ENCODE measurements at regions not wholly inside any gene's neighbourhood (a gene's known extent, or its start where the extent isn't known, plus 50 kb on each side); places are given as distances from the start of the nearest gene placed in this dataset.

DNA sequence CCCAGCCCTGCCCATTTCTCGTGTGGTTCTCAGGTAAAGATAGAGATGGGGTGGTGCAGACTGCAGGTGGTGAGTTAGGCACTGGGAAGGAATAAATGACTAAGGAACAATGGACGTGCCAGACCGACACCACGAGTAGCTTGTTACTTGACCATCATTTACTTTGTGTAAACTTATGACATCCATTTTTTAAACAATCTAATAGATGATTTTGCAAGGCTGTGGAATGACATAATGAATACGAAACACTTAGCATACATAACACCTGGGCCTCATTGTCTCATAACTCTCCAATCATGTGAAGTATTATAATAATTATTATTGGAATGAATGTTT, 137.3 kb upstream of the CPEB2 start:
- DNase-seq = no peak

DNA sequence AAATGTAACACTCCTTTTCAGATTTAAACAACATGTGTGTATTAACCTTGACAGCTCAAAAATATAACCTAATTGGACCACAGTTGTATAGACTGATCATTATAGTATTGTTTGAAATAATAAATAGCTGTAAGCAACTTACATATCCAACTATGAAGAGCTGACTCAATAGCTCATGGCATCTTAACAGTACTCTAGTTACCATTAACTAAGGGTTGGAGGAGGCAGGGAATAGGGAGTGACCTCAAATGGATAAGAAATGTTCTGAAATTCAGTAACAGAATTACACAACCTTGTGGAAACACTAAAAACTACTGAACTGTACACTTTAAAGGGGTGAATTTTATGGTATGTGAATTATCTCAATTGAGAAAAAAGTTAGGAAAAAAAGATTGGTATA, 136.5 kb upstream of the CPEB2 start:
- DNase-seq = no peak

DNA sequence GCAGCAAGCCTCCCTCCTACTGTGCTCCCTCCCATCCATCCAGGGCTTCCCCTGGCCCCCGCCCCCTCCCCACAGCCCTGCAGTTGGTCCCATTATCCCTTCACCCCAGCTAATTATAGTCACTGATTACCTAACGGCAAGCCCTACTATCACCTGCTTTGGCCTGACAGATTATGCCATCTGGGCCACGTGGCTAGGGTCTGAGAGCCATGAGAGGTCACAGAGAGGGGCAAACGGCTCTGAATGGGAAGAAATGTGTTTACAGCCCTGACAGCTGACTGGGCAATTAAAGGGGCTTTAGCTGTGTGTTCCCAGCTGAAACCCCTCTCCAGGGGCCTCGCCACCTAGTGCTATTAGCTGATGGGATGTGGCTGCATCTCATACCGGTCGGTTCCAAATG, 134.4 kb upstream of the CPEB2 start:
- no peak for DNase-seq

GRCh38 chr4:14868426-14869395, 133.6 kb upstream of the CPEB2 start:
- no peak for DNase-seq

GRCh38 chr4:14871676-14872430, 130.4 kb upstream of the CPEB2 start:
- peak; percentile 14 for DNase-seq

DNA sequence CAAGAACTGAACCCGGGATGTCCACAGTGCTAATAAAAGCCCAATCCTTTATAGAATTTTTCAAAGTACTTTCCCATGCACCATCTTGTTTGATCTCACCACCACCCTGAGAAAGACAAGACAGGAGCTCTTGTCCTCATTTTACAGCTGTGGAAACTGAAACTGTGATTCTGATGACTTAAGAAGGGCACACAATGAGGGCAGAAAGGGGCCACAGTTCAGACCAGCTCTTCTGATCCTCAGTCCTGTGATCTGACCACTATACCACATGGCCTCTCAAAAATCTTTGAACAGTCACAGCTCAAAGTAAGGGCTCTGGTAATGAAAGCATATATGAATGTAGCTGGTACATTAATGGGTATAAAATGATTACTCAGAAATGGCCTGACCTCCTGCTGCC, 127.3 kb upstream of the CPEB2 start:
- no peak for DNase-seq

DNA sequence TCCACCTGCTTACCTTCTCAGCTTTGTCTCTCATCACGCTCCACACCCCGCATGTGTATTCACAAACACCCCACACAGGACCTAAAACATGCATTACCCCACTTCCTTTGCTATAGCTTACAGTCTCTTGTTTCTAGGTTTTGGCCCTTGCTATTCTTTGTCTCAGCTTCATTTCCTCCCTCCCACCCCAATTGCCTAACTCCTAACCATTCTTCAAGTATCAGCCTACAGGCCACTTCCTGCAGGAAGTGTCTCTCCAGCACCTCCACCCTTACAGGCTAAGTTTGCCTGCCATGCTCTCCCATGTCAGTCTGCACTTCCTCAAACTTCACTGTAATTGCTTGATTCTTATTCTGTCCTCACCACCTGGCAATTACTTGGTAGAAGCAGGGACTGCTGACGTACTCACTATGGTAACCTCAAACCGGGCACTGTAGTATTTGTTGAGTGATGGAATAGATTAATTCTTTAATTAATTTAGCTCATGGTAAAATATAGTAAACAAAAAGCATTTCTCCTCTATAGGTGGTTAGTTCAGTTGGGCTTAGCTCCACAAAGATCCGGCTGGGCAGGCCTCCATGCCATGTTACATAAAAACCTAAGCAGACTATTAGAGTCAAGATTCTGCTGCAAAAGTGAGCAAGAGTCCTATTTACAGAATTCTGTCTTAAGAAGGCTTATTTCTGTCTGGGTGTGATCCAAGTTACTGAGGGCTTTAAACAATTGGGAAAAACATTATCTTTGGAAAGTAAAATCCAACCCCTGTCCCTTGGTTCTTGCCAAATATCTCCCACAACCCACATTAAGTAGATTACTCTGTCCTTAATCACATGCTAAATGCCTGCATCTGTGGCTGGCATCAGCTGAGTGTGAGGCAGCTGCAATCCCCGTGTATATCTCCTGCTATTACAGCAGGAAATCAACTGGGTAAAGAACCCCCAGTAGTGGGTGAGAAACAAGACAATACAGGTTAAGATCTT, 124.7 kb upstream of the CPEB2 start:
- no peak for DNase-seq

- DNase-seq = no peak
These were observed 123.6 kb upstream of the CPEB2 start for GRCh38 chr4:14878681-14879080.

DNA sequence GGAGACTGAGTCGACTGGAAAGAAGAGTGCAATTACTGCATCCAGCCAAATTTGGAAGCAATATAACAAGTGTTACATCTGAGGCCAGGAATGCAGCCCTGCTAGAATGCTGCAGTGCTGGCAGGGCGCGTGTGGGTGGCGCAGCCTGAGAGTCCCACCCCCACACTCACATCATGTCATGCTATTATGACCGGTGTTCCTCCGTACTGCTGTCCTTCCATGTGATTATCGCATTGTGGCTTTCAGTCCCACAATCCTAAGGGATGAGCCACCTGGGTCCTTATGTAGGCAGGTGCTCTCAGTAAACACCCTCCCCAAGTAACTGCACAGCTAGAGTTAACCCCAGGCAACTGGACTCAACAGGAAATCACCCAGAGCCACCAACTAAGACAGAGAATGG, 122.6 kb upstream of the CPEB2 start:
- no peak for DNase-seq

GRCh38 chr4:14880805-14881204, 121.5 kb upstream of the CPEB2 start:
- no peak for DNase-seq

GRCh38 chr4:14883166-14883565, 119.1 kb upstream of the CPEB2 start:
- DNase-seq = no peak

- DNase-seq = no peak
These were observed 118.6 kb upstream of the CPEB2 start for GRCh38 chr4:14883661-14884060.

- no peak for DNase-seq
These were observed 114.3 kb upstream of the CPEB2 start for GRCh38 chr4:14887842-14888433.

- no peak for DNase-seq
These were observed 113.3 kb upstream of the CPEB2 start for GRCh38 chr4:14888790-14889572.

DNA sequence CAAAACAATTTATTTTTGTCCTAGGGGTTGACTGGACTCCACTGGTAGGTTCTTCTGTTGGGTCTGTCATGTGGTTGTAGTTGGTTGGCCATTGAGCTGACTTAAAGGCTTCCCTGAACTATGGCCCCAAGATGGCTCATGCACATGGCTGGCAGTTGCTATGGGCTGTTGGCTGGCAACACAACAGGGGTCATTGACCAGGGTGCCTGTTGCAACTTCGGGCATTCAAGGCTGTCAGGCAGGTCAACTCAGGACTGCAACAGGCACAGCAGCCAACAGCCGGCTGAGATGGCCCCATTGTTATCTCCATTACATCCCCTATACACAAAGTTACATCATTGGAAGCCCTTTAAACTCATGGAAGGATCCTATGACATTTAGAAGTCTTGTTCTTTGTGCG, 109.7 kb upstream of the CPEB2 start:
- no peak for DNase-seq

DNA sequence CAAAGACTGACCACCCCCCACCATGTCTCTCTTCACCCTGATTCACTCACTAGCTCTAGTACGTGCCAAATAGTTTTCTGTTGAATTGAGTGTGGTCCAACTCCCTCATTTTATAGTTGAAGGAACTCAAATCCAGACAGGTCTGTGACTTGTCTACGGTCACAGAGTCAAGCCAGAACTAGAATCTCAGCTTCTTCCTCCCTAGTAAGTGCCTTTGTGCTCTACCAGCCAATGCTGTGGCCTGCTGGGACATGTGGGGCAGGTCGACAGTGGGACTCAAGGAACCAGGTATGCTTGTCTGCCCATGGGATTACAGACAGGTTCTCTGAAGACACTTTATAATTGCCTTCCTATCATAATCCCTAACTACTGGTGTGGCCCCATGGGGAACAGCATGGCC, 108.6 kb upstream of the CPEB2 start:
- DNase-seq = no peak

DNA sequence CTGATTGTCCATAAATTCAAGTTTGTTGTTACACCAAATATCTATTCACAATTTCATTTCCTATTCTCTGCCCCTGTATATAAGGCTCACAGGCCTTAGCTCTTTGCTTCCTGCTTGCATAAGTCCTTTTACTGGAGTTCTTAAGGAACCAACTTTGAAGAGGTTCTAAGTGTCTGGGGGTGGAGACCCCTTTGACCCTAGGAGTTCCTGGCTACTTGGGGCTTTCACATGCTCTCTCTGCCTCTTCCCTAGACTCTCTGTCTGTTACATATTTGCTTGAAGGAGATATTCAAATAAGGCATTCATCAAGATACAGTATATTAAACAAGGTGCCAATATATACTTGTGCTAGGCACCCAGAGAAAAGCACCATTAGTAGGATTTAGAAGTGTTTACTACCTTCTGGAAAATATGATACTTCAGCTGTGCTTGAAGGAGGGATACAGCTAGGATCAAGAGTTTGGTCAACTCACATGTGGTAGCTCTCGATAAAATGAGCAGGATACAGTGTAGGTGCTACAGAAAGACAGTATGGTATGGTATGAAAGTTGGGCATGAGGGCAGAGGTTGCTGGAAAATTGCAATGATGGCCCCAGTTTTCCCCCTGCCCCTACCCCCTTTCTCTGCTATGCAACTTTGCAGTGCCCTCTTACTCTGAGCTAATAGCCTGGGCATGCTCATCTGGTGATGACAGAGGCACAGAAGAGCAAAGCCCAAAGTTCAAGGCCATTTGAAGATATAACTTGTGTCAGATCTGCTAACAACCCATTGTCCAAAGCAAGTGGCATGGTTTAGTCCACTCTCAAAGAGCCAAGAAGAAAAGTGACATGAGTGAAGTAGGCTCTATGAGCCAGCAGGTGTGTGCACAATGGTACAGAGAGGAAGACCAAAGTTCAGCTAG, 107.6 kb upstream of the CPEB2 start:
- DNase-seq = no peak

GRCh38 chr4:14896656-14897175, 105.6 kb upstream of the CPEB2 start:
- no peak for DNase-seq

- DNase-seq = no peak
These were observed 105.1 kb upstream of the CPEB2 start for GRCh38 chr4:14897217-14897616.

DNA sequence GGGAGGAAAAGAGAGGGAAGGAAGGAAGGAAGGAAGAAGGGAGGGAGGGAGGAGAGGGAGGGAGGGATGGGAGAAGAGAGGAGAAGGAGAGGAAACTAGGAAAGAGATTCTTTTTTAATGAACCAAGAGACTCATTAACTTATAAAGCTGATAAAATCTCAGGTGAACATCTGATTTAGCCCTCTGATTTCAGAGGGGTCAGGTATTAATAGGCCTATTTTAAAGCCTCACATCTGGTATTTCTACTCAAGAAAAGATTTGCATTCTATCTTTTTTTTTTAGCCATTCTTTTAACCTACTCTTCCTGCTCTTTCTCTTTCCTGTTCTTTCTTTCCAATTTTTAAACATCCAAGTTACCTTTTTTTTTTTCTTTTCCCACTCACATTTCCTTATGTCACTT, 103.3 kb upstream of the CPEB2 start:
- no peak for DNase-seq

Measured in dermis blood vessel endothelial cell (primary cell).